ENCODE measurements at regions not wholly inside any gene's neighbourhood (a gene's known extent, or its start where the extent isn't known, plus 50 kb on each side); places are given as distances from the start of the nearest gene placed in this dataset.

DNA sequence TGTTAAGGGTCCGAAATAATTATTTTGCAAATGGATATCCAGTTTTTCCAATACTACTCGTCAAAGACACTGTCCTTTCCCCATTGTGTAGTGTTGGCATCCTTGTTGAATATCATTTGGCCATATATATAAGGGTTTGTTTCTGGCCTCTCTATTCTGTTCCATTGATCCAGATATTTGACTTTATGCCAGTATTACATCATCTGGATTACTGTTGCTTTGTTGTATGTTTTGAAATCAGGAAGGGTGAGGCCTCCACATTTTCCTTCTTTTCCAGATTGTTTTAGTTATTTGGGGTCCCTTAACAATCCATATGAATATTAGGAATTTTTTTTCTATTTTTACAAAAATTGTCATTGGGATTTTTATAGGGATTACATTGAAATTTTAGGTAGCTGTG, 244.1 kb downstream of the GPD2 start:
- H3K36me3 ChIP-seq (ENCODE audit: low read depth) = no peaks in the 10 kb centered on the region
- H3K4me3 ChIP-seq = no peak overlapping the region
- H3K9me3 ChIP-seq = no peaks in the 10 kb centered on the region
- DNase-seq = no peak
- TF ChIP-seq, protein P1, sequence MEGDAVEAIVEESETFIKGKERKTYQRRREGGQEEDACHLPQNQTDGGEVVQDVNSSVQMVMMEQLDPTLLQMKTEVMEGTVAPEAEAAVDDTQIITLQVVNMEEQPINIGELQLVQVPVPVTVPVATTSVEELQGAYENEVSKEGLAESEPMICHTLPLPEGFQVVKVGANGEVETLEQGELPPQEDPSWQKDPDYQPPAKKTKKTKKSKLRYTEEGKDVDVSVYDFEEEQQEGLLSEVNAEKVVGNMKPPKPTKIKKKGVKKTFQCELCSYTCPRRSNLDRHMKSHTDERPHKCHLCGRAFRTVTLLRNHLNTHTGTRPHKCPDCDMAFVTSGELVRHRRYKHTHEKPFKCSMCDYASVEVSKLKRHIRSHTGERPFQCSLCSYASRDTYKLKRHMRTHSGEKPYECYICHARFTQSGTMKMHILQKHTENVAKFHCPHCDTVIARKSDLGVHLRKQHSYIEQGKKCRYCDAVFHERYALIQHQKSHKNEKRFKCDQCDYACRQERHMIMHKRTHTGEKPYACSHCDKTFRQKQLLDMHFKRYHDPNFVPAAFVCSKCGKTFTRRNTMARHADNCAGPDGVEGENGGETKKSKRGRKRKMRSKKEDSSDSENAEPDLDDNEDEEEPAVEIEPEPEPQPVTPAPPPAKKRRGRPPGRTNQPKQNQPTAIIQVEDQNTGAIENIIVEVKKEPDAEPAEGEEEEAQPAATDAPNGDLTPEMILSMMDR (IDR thresholded peaks at IDR 0.05) = no peak
- intact Hi-C loops (cut with DNase I, micrococcal nuclease) = no loop called here
- no peak for ATAC-seq
- no peaks in the 10 kb centered on the region for H3K4me1 ChIP-seq (ENCODE audit: low read depth)

DNA sequence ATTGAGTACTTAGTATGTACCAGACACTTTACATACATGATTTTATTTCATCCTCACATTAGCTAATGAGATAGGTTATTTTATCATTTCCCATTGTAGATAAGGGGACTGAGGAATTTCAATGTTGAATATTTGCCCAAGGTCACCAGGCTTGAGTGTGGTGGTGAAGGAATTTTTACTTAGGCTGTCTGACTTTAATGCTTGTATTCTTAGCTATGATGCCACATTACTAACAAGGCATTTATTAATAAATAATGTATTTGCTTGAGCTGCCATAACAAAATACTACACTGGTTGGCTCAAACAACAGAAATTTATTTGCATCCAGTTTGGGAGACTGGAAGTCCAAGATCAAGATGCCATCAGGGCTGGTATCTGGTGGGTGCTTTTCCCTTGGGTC, 250.9 kb downstream of the GPD2 start:
- ATAC-seq (no peak), DNase-seq (no peak)
- intact Hi-C loops (cut with DNase I, micrococcal nuclease) = no loop called here
- Histone ChIP-seq H3K9me3 (no peaks in the 10 kb centered on the region), H3K4me3 (no peak overlapping the region), H3K4me1 (ENCODE audit: low read depth) (no peaks in the 10 kb centered on the region), H3K36me3 (ENCODE audit: low read depth) (no peaks in the 10 kb centered on the region)
- TF ChIP-seq, protein P1 (IDR thresholded peaks at IDR 0.05) = no peak

DNA sequence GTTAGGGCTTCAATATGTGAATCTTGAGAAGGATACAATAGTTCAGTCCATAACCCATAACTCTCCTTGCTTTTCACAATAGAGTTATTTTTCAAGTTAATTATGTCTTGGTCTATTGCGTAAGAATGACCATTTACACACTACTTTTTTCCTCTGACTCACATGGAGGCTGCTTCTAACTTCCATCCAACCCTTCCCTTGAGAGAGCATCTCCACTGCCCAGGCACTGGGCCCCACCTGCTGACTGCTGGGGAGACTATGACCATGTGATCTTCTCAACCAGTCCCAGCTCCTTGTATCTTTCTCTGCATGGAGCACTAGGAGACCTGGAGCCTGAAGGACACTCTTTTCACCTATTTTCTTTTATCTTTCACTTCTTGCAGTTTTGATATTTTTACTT, 251.5 kb downstream of the GPD2 start:
- intact Hi-C loops (cut with DNase I, micrococcal nuclease) = no loop called here
- H3K9me3 ChIP-seq = no peaks in the 10 kb centered on the region
- H3K4me1 ChIP-seq (ENCODE audit: low read depth) = no peaks in the 10 kb centered on the region
- ATAC-seq (no peak), DNase-seq (no peak)
- TF ChIP-seq, protein P1 (IDR thresholded peaks at IDR 0.05) = no peak
- no peak overlapping the region for H3K4me3 ChIP-seq
- no peaks in the 10 kb centered on the region for H3K36me3 ChIP-seq (ENCODE audit: low read depth)

DNA sequence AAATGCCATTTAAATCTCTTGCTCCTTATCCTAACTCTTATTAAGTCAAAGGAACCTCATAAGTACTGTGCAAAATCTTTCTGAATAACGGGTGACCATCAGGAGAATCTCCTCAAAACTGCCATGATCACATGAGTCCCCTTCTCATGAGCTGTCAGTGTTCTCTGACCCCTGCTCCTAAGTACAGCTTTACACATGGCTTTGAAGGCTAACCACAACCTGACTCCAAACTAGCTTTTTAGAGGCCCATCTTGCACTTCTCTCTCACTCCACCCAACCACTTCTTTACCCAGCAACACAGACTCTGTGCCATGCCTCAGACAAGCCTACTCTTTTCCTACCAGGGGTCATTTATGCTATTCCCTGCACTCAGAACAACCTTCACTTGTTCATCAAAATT, 253.8 kb downstream of the GPD2 start:
- Histone ChIP-seq H3K4me1 (ENCODE audit: low read depth) (no peaks in the 10 kb centered on the region), H3K9me3 (no peaks in the 10 kb centered on the region), H3K4me3 (no peak overlapping the region), H3K36me3 (ENCODE audit: low read depth) (no peaks in the 10 kb centered on the region)
- no peak for ATAC-seq
- intact Hi-C loops (cut with DNase I, micrococcal nuclease) = no loop called here
- DNase-seq = no peak
- TF ChIP-seq, protein P1 (IDR thresholded peaks at IDR 0.05) = no peak

DNA sequence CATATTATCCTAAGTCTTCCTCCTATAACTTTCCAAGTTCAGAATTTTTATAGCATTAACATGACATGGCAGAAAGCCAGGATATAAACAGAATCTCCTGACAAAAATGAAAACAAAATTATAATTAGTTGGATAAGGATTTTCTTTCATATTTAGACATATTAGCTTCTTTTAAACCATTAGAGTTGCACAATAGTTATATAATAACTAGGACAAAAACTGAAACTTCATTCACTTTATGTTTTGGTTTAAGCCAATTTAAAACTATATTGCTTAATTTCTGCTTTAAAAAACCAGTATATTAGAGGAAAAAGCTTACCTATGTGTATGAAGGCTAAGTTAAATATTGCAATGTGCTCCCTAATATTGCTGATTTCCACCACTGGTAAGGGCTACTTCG, 254.8 kb downstream of the GPD2 start:
- intact Hi-C loops (cut with DNase I, micrococcal nuclease) = no loop called here
- Histone ChIP-seq H3K36me3 (ENCODE audit: low read depth) (no peaks in the 10 kb centered on the region), H3K4me3 (no peak overlapping the region), H3K9me3 (no peaks in the 10 kb centered on the region), H3K4me1 (ENCODE audit: low read depth) (no peaks in the 10 kb centered on the region)
- DNase-seq (no peak), ATAC-seq (no peak)
- TF ChIP-seq, protein P1 (IDR thresholded peaks at IDR 0.05) = no peak

DNA sequence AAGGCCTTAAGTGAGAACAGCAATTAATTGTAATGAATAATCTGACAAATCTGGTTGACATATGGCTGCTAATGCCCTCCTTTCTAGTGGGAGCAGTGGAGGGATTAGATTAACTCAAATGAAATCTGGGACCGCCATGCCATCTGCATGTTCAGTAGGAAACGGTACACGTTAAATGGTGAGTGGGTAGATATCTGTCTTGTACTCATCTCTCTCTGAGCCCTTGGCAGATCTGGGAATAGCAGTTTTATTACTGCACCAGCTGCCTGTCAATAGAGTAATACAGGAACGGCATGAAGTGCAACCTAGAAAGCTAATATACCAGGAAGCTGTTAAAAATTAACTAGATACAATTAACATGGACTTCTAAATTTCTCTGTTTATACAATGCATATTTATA, 258.8 kb downstream of the GPD2 start:
- DNase-seq = no peak
- intact Hi-C loops (cut with DNase I, micrococcal nuclease) = no loop called here
- no peaks in the 10 kb centered on the region for H3K9me3 ChIP-seq
- peak; percentile 67 for ATAC-seq
- no peaks in the 10 kb centered on the region for H3K36me3 ChIP-seq (ENCODE audit: low read depth)
- no peak overlapping the region for H3K4me3 ChIP-seq
- no peaks in the 10 kb centered on the region for H3K4me1 ChIP-seq (ENCODE audit: low read depth)
- TF ChIP-seq, protein P1 (IDR thresholded peaks at IDR 0.05) = no peak
